Osteoblast (primary cell): ENCODE measurements at regions not wholly inside any gene's neighbourhood (a gene's known extent, or its start where the extent isn't known, plus 50 kb on each side); places are given as distances from the start of the nearest gene placed in this dataset.
A peak's percentile ranks its signal among the peaks of the same experiment; 100 is the strongest.

ENCODE experiments used
- DNase-seq: peaks from one replicate; pipeline ENCODE4 v3.0.0; 2011; ENCODE audit warnings: low spot score, mixed read lengths; ENCODE audit not compliant: insufficient read length; ENCODE audit errors: missing footprints
- H2AFZ ChIP-seq: 2 replicates; pipeline ENCODE4 v1.6.0; 2011; ENCODE audit warnings: mild to moderate bottlenecking, low read length
- H3K27ac ChIP-seq: 2 replicates; pipeline ENCODE4 v1.5.1; 2011; ENCODE audit warnings: mild to moderate bottlenecking, low read depth, low read length, moderate library complexity
- H3K27me3 ChIP-seq: 2 replicates; pipeline ENCODE4 v1.6.0; 2012; ENCODE audit warnings: mild to moderate bottlenecking, control low read depth, inconsistent platforms, low read length, moderate library complexity; ENCODE audit not compliant: insufficient read depth
- H3K36me3 ChIP-seq: 2 replicates; pipeline ENCODE4 v1.5.1; 2011; ENCODE audit warnings: mild to moderate bottlenecking, low read length, control low read depth, moderate library complexity; ENCODE audit not compliant: insufficient read depth
- H3K4me1 ChIP-seq: 2 replicates; pipeline ENCODE4 v1.5.1; 2011; ENCODE audit warnings: mild to moderate bottlenecking, low read length, control low read depth, moderate library complexity; ENCODE audit not compliant: insufficient read depth
- H3K4me2 ChIP-seq: 2 replicates; pipeline ENCODE4 v1.6.0; 2011; ENCODE audit warnings: mild to moderate bottlenecking, low read length; ENCODE audit not compliant: insufficient read depth
- H3K4me3 ChIP-seq: fragments of 200-600 bp; sonication (generic); 3 replicates; pipeline ENCODE4 v1.5.1; 2012; ENCODE audit warnings: mild to moderate bottlenecking, low read length, inconsistent platforms; ENCODE audit not compliant: insufficient read depth
- H3K79me2 ChIP-seq: 2 replicates; pipeline ENCODE4 v1.6.0; 2012; ENCODE audit warnings: mild to moderate bottlenecking, low read length, control low read depth, inconsistent platforms; ENCODE audit not compliant: insufficient read depth
- H3K9me3 ChIP-seq: 2 replicates; pipeline ENCODE4 v1.5.1; 2011; ENCODE audit warnings: low read depth, low read length, control low read depth
- H4K20me1 ChIP-seq: 2 replicates; pipeline ENCODE4 v1.6.0; 2012; ENCODE audit warnings: mild to moderate bottlenecking, low read length, control low read depth; ENCODE audit not compliant: insufficient read depth
- TF ChIP-seq, protein P1 (sequence below): IDR thresholded peaks from 2 replicates; pipeline ENCODE4 v1.5.1; 2011; ENCODE audit warnings: mild to moderate bottlenecking, low read depth, low read length, moderate library complexity; ENCODE audit errors: extremely low read depth

DNA sequence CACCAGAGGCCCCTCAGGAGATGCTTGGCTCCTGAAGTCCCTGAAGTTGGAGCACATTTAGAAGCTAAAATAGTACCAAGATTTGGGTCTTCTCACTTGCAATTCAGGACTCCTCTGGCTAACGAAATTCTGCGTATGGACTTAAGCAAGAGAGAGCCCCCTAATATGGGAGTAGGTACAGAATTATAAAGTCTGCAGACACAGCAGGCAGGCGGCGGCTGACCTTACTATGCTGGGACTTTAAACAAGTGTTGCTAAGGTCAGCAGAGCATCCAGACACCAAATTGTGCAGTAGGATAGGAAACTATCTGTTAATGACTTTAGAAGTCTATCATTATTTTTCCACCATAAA lies 104.5 kb upstream of the PDE4B start:
- TF ChIP-seq, protein P1, sequence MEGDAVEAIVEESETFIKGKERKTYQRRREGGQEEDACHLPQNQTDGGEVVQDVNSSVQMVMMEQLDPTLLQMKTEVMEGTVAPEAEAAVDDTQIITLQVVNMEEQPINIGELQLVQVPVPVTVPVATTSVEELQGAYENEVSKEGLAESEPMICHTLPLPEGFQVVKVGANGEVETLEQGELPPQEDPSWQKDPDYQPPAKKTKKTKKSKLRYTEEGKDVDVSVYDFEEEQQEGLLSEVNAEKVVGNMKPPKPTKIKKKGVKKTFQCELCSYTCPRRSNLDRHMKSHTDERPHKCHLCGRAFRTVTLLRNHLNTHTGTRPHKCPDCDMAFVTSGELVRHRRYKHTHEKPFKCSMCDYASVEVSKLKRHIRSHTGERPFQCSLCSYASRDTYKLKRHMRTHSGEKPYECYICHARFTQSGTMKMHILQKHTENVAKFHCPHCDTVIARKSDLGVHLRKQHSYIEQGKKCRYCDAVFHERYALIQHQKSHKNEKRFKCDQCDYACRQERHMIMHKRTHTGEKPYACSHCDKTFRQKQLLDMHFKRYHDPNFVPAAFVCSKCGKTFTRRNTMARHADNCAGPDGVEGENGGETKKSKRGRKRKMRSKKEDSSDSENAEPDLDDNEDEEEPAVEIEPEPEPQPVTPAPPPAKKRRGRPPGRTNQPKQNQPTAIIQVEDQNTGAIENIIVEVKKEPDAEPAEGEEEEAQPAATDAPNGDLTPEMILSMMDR = no peak
- Histone ChIP-seq H4K20me1 (no peaks in the 10 kb centered on the region), H3K36me3 (no peaks in the 10 kb centered on the region), H2AFZ (no peak overlapping the region), H3K27me3 (no peaks in the 10 kb centered on the region), H3K27ac (no peak overlapping the region), H3K79me2 (no peaks in the 10 kb centered on the region), H3K4me3 (no peak overlapping the region), H3K4me1 (peaks cover 14% of the 10 kb centered on the region), H3K4me2 (no peak overlapping the region), H3K9me3 (no peaks in the 10 kb centered on the region)
- no peak for DNase-seq

DNA sequence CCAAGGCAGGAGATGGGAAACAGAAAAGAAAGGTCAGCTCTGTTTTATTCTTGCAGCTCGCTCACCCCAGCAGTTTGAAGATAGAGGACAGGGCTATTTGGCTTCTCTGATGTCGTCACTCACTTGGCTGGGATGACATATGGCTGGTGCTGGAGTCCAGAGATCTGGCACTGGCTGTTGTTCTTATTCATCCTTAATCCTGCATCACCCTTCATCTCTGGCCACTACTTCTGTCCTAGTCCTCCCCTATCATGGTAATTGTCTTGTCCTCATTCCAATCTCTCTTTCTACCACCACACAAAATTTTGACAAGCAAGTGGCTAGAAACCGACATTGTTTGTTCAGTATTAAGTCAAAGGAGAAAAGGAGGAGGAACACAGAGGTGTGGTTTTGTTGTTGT lies 103.8 kb upstream of the PDE4B start:
- no peak for DNase-seq
- Histone ChIP-seq H3K36me3 (no peaks in the 10 kb centered on the region), H3K27me3 (no peaks in the 10 kb centered on the region), H3K79me2 (no peaks in the 10 kb centered on the region), H4K20me1 (no peaks in the 10 kb centered on the region), H2AFZ (no peak overlapping the region), H3K4me1 (peaks cover 14% of the 10 kb centered on the region), H3K4me2 (no peak overlapping the region), H3K9me3 (no peaks in the 10 kb centered on the region), H3K4me3 (no peak overlapping the region), H3K27ac (no peak overlapping the region)
- TF ChIP-seq, protein P1 = no peak

DNA sequence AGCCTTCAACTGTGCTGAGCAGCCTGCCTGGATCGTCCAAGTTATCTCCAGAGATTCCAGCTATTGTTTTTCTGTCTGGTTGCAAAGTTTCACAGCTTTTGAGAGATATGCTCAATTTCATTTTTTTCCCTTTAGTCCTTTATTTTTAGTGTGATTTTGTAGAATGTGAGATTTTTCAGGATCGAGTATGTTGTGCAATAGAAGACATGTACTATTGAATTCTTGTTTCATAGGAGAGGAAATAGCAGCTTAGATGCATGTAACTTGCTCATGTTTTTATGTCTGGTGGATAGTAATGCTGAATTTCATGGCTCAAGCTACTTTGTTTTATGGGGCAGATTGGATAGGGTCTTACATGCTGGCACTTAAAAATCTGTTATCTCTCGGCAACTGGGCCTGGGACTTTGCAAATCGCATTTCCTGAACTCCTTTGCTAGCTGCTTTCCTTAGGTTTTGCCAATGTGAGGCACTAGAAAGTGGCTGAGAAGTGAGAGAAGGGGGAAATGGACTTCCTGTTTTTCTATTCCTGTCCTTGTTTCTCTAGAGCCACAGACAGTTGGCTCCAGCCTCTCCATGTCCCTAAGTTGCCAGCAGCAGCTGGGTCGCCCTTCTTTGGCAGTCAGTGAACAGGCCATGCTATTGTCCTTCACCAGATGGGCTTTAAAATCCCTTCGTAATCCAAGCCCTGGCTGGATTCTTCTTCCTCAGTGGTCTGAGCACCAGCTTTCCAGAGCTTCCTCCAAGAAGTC lies 101.4 kb upstream of the PDE4B start:
- no peak overlapping the region for H3K27ac ChIP-seq
- DNase-seq = no peak

DNA sequence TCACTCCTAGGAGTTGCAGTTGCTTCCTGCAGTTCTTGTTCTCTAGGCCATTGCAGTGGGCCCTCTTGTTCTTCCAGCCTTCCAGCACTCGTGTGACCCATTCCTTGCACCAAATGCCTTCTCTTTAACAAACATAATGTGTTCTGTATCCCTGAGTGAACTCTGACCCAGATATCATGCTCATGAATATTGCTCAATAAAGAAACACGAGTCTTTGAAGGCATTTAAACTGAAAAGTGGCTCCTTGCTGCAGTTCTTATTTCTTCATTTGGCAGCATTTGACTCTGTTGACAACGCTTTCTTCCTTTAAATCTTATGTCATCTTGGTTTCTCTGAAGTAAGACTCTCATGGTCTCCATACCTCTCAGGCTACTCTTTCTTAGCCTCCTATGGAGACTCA lies 100.7 kb upstream of the PDE4B start:
- Histone ChIP-seq H3K4me2 (no peak overlapping the region), H3K27me3 (peaks cover 2% of the 10 kb centered on the region), H3K9me3 (no peaks in the 10 kb centered on the region), H2AFZ (peak overlapping the region; percentile 69), H4K20me1 (no peaks in the 10 kb centered on the region), H3K4me3 (no peak overlapping the region), H3K4me1 (peaks cover 14% of the 10 kb centered on the region), H3K79me2 (no peaks in the 10 kb centered on the region), H3K27ac (no peak overlapping the region), H3K36me3 (no peaks in the 10 kb centered on the region)
- TF ChIP-seq, protein P1 = no peak
- DNase-seq = no peak

More for the DNA sequence above, 101.4 kb upstream of the PDE4B start:
- Histone ChIP-seq H3K9me3 (no peaks in the 10 kb centered on the region), H3K4me1 (peaks cover 14% of the 10 kb centered on the region), H4K20me1 (no peaks in the 10 kb centered on the region), H3K4me3 (no peak overlapping the region), H3K79me2 (no peaks in the 10 kb centered on the region), H3K36me3 (no peaks in the 10 kb centered on the region), H3K27me3 (no peaks in the 10 kb centered on the region), H3K4me2 (no peak overlapping the region), H2AFZ (peak overlapping the region; percentile 69)
- TF ChIP-seq, protein P1 = no peak
